Psoas muscle (tissue), 7 donors: ENCODE measurements at regions not wholly inside any gene's neighbourhood (a gene's known extent, or its start where the extent isn't known, plus 50 kb on each side); places are given as distances from the start of the nearest gene placed in this dataset.
A peak's percentile ranks its signal among the peaks of the same experiment; 100 is the strongest.
"Not testable (repeated sequence)": the region's sequence is repeated elsewhere in the genome, so short reads cannot be mapped to it uniquely, and the experiment has no call there.

ENCODE experiments used
- ATAC-seq, 4 donors: fragments of 200-7000 bp; cut with Tn5 transposase; one replicate each; pipeline ENCODE4 v1.9.1; 2020; ENCODE audit warnings: moderate library complexity in 3 of 4, mild to moderate bottlenecking in 2 of 4
- DNase-seq, 2 donors: peaks; one replicate each; pipeline ENCODE4 v3.0.0-alpha.2; 2020
- H3K27ac ChIP-seq: fragments of 200-600 bp; one replicate; pipeline ENCODE4 v1.8.0; 2022
- H3K27me3 ChIP-seq, 3 donors: fragments of 200-600 bp in 1 of 3; one replicate each; pipeline versions ENCODE4 v1.6.1 to v1.8.0; 2013 to 2022; ENCODE audit warnings: low read length in 2 of 3, mild to moderate bottlenecking in 2 of 3, moderate library complexity in 1 of 3; ENCODE audit not compliant: insufficient read depth in 3 of 3
- H3K36me3 ChIP-seq, 2 donors: fragments of 200-600 bp in 1 of 2; one replicate each; pipeline versions ENCODE4 v1.6.1 to v1.8.0; 2013 to 2022; ENCODE audit warnings: low read depth in 1 of 2, mild to moderate bottlenecking in 1 of 2, moderate library complexity in 1 of 2; ENCODE audit not compliant: insufficient read depth in 1 of 2
- H3K4me1 ChIP-seq: fragments of 200-600 bp; one replicate; pipeline ENCODE4 v1.8.0; 2022
- H3K4me3 ChIP-seq: fragments of 200-600 bp; one replicate; pipeline ENCODE4 v1.8.0; 2022; ENCODE audit warnings: mild to moderate bottlenecking
- H3K9me3 ChIP-seq: fragments of 200-600 bp; one replicate; pipeline ENCODE4 v1.8.0; 2022
- CTCF ChIP-seq: fragments of 200-600 bp; IDR thresholded peaks from one replicate; pipeline ENCODE4 v1.8.0; 2022; ENCODE audit warnings: antibody characterized with exemption
- WGBS, 3 donors: extraction: QIAGEN DNeasy Blood & Tissue Kit; methylation state at CpG; one replicate each; pipeline versions ENCODE4 v1.1.6 to v1.1.7; 2013; 5-methylcytosine and 5-hydroxymethylcytosine counted together
- intact Hi-C, 2 donors: fragments of 100-400 bp; cut with DNase I; formaldehyde crosslinking; loops; one replicate each; pipeline versions ENCODE4 v1.11.0 to v1.14.2; 2022
- donor health status: healthy with polysubstance abuse.
- donor health status: DM: no; HTN: no; CAD: no; lungs with moderate emphysema.
- donor health status: Bipolar disorder and iron deficiency.
- donor health status: healthy.
- donor health status: DM: yes; HTN: yes; CAD: no.
- donor health status: DM: no; HTN: no; CAD: no.
- donor health status: DM: yes; HTN: yes; CAD: no.

GRCh38 chr11:93907901-93908300 lies 57.5 kb upstream of the VSTM5 start:
- no peak for DNase-seq
- no peak overlapping the region for H3K27ac ChIP-seq
- H3K9me3 ChIP-seq = no peaks in the 10 kb centered on the region
- intact Hi-C loops = no loop called here
- H3K36me3 ChIP-seq = no peaks in the 10 kb centered on the region
- no peak overlapping the region for H3K4me3 ChIP-seq
- no peak for ATAC-seq
- no peak for TF ChIP-seq CTCF
- 33 to 43% (median 41%) methylated on average over 1 of the region's 1 CpG for WGBS, 3 donors
- no peaks in the 10 kb centered on the region for H3K27me3 ChIP-seq
- H3K4me1 ChIP-seq = no peaks in the 10 kb centered on the region

- intact Hi-C loops = no loop called here
These were observed 58.3 kb upstream of the VSTM5 start for GRCh38 chr11:93908689-93909088.

GRCh38 chr11:93917673-93918072 lies 67.3 kb upstream of the VSTM5 start:
- WGBS, 3 donors = 78 to 82% (median 82%) methylated on average over 5 of the region's 5 CpGs
- intact Hi-C loops = no loop called here
- TF ChIP-seq CTCF = no peak
- H3K36me3 ChIP-seq = no peaks in the 10 kb centered on the region
- no peaks in the 10 kb centered on the region for H3K4me1 ChIP-seq
- H3K27me3 ChIP-seq = no peaks in the 10 kb centered on the region
- DNase-seq = no peak
- no peak for ATAC-seq
- H3K27ac ChIP-seq = no peak overlapping the region
- H3K9me3 ChIP-seq = no peaks in the 10 kb centered on the region
- H3K4me3 ChIP-seq = no peak overlapping the region

More at GRCh38 chr11:93908689-93909088, 58.3 kb upstream of the VSTM5 start:
- Histone ChIP-seq H3K4me3 (no peak overlapping the region), H3K36me3 (no peaks in the 10 kb centered on the region), H3K27me3 (no peaks in the 10 kb centered on the region), H3K9me3 (no peaks in the 10 kb centered on the region), H3K4me1 (no peaks in the 10 kb centered on the region), H3K27ac (no peak overlapping the region)
- TF ChIP-seq CTCF = no peak
- DNase-seq (no peak), ATAC-seq (no peak)
- 27 to 36% (median 34%) methylated on average over 2 of the region's 2 CpGs for WGBS, 3 donors

- H3K4me3 ChIP-seq = no peak overlapping the region
- DNase-seq = no peak
- no peaks in the 10 kb centered on the region for H3K4me1 ChIP-seq
- intact Hi-C loops = no loop called here
- H3K27me3 ChIP-seq = no peaks in the 10 kb centered on the region
- no peaks in the 10 kb centered on the region for H3K36me3 ChIP-seq
- H3K9me3 ChIP-seq = no peaks in the 10 kb centered on the region
- TF ChIP-seq CTCF = peak; percentile 5
- ATAC-seq = no peak
- WGBS, 3 donors = 34 to 41% (median 35%) methylated on average over 7 of the region's 7 CpGs
- H3K27ac ChIP-seq = no peak overlapping the region
These were observed 71.5 kb upstream of the VSTM5 start for GRCh38 chr11:93921695-93922468.

GRCh38 chr11:93922830-93923229 lies 72.4 kb upstream of the VSTM5 start:
- Histone ChIP-seq H3K27ac (no peak overlapping the region), H3K27me3 (no peaks in the 10 kb centered on the region), H3K4me1 (no peaks in the 10 kb centered on the region), H3K9me3 (no peaks in the 10 kb centered on the region), H3K36me3 (no peaks in the 10 kb centered on the region), H3K4me3 (no peak overlapping the region)
- intact Hi-C loops = no loop called here
- DNase-seq = no peak
- ATAC-seq = no peak
- WGBS, 3 donors = 55 to 65% (median 62%) methylated on average over 4 of the region's 4 CpGs
- no peak for TF ChIP-seq CTCF

GRCh38 chr11:93926099-93926498 lies 75.7 kb upstream of the VSTM5 start:
- intact Hi-C loops, H3K27ac ChIP-seq, ATAC-seq, H3K9me3 ChIP-seq, H3K27me3 ChIP-seq, H3K4me1 ChIP-seq, H3K36me3 ChIP-seq, H3K4me3 ChIP-seq, DNase-seq: not testable (repeated sequence)
- 62 to 78% (median 74%) methylated on average over 2 of the region's 2 CpGs for WGBS, 3 donors
